ENCODE measurements at regions not wholly inside any gene's neighbourhood (a gene's known extent, or its start where the extent isn't known, plus 50 kb on each side); places are given as distances from the start of the nearest gene placed in this dataset.

GRCh38 chr14:53896726-53897125, 59.9 kb downstream of the BMP4 start:
- Mint-ChIP-seq H3K36me3 (ENCODE audit: low read depth) (no peaks in the 10 kb centered on the region), H3K4me1 (no peaks in the 10 kb centered on the region), H3K4me3 (no peak overlapping the region), H3K9me3 (no peaks in the 10 kb centered on the region), H3K27ac (no peak overlapping the region), H3K27me3 (ENCODE audit: insufficient read depth) (peaks cover 4% of the 10 kb centered on the region)
- Histone ChIP-seq H3K4me1 (ENCODE audit: control insufficient read depth, insufficient read depth, low read length) (no peaks in the 10 kb centered on the region), H3K9ac (ENCODE audit: extremely low read depth, low read length, poor library complexity, severe bottlenecking) (no peak overlapping the region), H3K27me3 (ENCODE audit: control insufficient read depth, insufficient read depth, low read length, poor library complexity, severe bottlenecking) (no peaks in the 10 kb centered on the region), H3K36me3 (ENCODE audit: control insufficient read depth, insufficient read depth, low read length) (no peaks in the 10 kb centered on the region), H3K27ac (ENCODE audit: low read depth, low read length) (no peak overlapping the region), H3K9me3 (ENCODE audit: control insufficient read depth, low read length) (no peaks in the 10 kb centered on the region), H3K4me3 (ENCODE audit: low read length) (no peak overlapping the region)
- WGBS, 2 experiments (ENCODE audit: insufficient coverage in 1 of 2, insufficient read length in 1 of 2) = 88 to 94% methylated on average over 1 of the region's 1 CpG
- DNase-seq = no peak
- no peak for TF ChIP-seq CTCF (conservative IDR thresholded peaks at IDR 0.05)

GRCh38 chr14:53894456-53894855, 62.2 kb downstream of the BMP4 start:
- Mint-ChIP-seq H3K27ac (no peak overlapping the region), H3K4me1 (peaks cover 10% of the 10 kb centered on the region), H3K4me3 (no peak overlapping the region), H3K36me3 (ENCODE audit: low read depth) (no peaks in the 10 kb centered on the region), H3K9me3 (no peaks in the 10 kb centered on the region), H3K27me3 (ENCODE audit: insufficient read depth) (peaks cover 4% of the 10 kb centered on the region)
- Histone ChIP-seq H3K27me3 (ENCODE audit: control insufficient read depth, insufficient read depth, low read length, poor library complexity, severe bottlenecking) (no peaks in the 10 kb centered on the region), H3K4me3 (ENCODE audit: low read length) (no peak overlapping the region), H3K9ac (ENCODE audit: extremely low read depth, low read length, poor library complexity, severe bottlenecking) (no peak overlapping the region), H3K4me1 (ENCODE audit: control insufficient read depth, insufficient read depth, low read length) (peaks cover 7% of the 10 kb centered on the region), H3K9me3 (ENCODE audit: control insufficient read depth, low read length) (no peaks in the 10 kb centered on the region), H3K27ac (ENCODE audit: low read depth, low read length) (no peak overlapping the region), H3K36me3 (ENCODE audit: control insufficient read depth, insufficient read depth, low read length) (no peaks in the 10 kb centered on the region)
- no peak for DNase-seq
- 87 to 100% methylated on average over 1 to 2 of the region's 2 CpGs for WGBS, 2 experiments (ENCODE audit: insufficient coverage in 1 of 2, insufficient read length in 1 of 2)
- TF ChIP-seq CTCF (conservative IDR thresholded peaks at IDR 0.05) = no peak

GRCh38 chr14:53893374-53893773, 63.3 kb downstream of the BMP4 start:
- no peak for TF ChIP-seq CTCF (conservative IDR thresholded peaks at IDR 0.05)
- no peak for DNase-seq
- WGBS, 2 experiments (ENCODE audit: insufficient coverage in 1 of 2, insufficient read length in 1 of 2) = 97 to 100% methylated on average over 1 to 2 of the region's 2 CpGs
- H3K27me3 ChIP-seq (ENCODE audit: control insufficient read depth, insufficient read depth, low read length, poor library complexity, severe bottlenecking) = no peaks in the 10 kb centered on the region
- Mint-ChIP-seq H3K27me3 (ENCODE audit: insufficient read depth) (peaks cover 4% of the 10 kb centered on the region), H3K36me3 (ENCODE audit: low read depth) (no peaks in the 10 kb centered on the region), H3K27ac (no peak overlapping the region), H3K9me3 (no peaks in the 10 kb centered on the region), H3K4me1 (peaks cover 10% of the 10 kb centered on the region), H3K4me3 (no peak overlapping the region)
- no peak overlapping the region for H3K9ac ChIP-seq (ENCODE audit: extremely low read depth, low read length, poor library complexity, severe bottlenecking)
- no peak overlapping the region for H3K27ac ChIP-seq (ENCODE audit: low read depth, low read length)
- no peak overlapping the region for H3K4me3 ChIP-seq (ENCODE audit: low read length)
- H3K4me1 ChIP-seq (ENCODE audit: control insufficient read depth, insufficient read depth, low read length) = peaks cover 7% of the 10 kb centered on the region
- H3K36me3 ChIP-seq (ENCODE audit: control insufficient read depth, insufficient read depth, low read length) = no peaks in the 10 kb centered on the region
- no peaks in the 10 kb centered on the region for H3K9me3 ChIP-seq (ENCODE audit: control insufficient read depth, low read length)
